GM21619 (cell line): ENCODE measurements at regions not wholly inside any gene's neighbourhood (a gene's known extent, or its start where the extent isn't known, plus 50 kb on each side); places are given as distances from the start of the nearest gene placed in this dataset.
A peak's percentile ranks its signal among the peaks of the same experiment; 100 is the strongest.
"Not testable (repeated sequence)": the region's sequence is repeated elsewhere in the genome, so short reads cannot be mapped to it uniquely, and the experiment has no call there.

Source experiments
- ATAC-seq: cut with Tn5 transposase; IDR thresholded peaks from one replicate; pipeline ENCODE4 v1.9.1; 2021; ENCODE audit not compliant: unreplicated experiment

DNA sequence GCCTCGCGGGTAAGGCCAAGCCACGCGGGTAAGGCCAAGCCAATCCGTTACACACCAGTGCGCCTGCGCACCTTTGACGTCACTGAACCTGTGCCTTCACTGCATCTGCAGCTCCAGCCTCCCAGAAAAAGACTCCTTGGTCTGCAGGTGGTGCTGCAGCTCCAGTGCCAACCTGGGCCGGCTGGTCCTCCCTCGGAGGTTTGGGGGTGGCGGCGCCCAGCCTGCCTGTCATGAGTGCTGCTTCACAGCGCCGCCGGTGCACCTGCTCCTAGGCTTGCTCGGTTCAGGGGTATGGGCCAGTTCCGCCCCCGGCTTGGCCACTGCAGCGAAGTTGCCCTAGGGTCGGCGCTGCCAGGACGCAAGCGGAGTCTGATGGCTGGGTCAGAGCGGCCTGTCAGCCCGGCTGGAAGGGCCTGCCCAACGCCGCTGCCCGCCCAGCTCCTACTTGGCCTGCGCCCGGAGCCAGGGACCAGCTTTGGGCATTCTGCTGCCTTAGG, 146.6 kb downstream of the USP22 start:
- ATAC-seq = no peak

DNA sequence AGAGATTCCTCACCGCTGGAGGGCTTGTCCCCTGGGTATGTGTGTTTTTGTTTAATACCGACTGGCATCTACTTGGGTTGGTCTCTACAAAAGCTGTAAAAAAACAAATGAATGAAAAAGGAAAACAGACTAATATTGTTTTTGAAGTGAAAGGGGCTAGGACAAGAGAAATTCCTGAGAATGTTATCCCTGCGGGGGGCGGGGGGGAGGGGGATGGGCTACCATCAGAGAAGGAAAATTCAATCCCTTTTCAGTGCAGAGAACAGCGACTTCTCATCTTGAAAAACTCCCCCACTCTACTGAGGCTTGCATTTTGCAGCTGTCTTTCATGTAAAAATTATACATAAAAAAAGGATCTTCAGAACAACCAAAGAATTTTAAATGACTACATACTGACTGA, 144.1 kb downstream of the USP22 start:
- ATAC-seq = not testable (repeated sequence)

DNA sequence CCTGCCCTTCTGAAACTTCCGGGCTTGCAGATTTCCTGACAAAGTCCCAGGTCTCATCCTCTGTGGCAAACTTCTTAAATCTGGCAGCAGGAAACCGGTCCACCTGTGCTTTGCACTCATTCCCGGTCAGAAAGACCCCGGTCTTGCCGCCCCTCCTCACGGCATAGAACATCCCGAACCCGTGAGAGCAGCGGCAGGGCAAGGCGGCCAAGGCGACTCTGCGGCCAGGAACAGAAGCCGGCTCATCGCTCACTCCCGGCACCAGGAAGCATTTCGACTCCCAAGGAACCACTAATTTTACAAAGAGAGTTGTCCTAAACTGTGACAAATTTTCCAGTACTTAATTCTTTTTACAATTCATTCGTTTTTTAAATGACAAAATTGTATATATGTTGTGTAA, 140.3 kb downstream of the USP22 start:
- ATAC-seq = not testable (repeated sequence)

DNA sequence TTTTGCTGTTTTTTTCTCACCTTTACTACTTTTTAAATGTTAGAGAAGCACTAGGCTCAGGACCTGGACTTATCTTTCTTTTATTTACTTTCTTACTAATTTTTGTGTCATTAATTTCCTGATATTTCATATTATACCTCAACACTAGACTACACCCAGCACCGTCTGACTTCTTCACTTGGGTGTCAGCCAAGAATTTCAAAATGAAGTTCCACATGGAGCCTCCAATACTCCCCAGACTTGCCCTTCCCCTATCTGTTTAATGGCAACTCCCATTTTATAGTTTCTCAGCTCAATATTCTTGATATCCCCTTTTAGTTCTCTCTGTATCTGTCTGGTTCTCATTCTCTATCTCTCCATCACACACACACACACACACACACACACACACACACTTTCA, 139.3 kb downstream of the USP22 start:
- not testable (repeated sequence) for ATAC-seq

GRCh38 chr17:20908313-20909267, 134.2 kb downstream of the USP22 start:
- ATAC-seq = peak; percentile 93

- no peak for ATAC-seq
These were observed 128.2 kb downstream of the USP22 start for GRCh38 chr17:20914658-20915057.

DNA sequence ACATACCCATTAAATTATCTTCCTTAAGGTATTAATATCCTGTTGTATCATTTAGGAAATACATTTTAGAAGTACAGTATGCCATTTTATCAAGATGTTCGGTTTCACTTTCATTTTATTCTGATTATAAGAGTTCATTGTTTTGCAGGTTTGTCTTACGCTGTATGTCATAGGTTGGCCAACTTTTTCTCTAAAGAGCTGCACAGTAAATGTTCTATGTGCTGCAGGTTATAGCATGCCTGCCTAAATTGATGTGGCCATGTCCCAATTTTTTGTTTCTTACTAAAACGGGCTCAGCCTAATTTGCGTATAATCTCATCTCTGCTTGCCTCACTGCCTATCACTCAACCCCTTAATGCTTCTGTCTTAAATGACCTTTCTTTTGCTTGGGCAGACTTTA, 126.4 kb downstream of the USP22 start:
- ATAC-seq = no peak

- not testable (repeated sequence) for ATAC-seq
These were observed 125.1 kb downstream of the USP22 start for GRCh38 chr17:20917610-20918306.

- no peak for ATAC-seq
These were observed 122.6 kb downstream of the USP22 start for GRCh38 chr17:20920095-20920814.

GRCh38 chr17:20920815-20921199, 122.0 kb downstream of the USP22 start:
- ATAC-seq = no peak

DNA sequence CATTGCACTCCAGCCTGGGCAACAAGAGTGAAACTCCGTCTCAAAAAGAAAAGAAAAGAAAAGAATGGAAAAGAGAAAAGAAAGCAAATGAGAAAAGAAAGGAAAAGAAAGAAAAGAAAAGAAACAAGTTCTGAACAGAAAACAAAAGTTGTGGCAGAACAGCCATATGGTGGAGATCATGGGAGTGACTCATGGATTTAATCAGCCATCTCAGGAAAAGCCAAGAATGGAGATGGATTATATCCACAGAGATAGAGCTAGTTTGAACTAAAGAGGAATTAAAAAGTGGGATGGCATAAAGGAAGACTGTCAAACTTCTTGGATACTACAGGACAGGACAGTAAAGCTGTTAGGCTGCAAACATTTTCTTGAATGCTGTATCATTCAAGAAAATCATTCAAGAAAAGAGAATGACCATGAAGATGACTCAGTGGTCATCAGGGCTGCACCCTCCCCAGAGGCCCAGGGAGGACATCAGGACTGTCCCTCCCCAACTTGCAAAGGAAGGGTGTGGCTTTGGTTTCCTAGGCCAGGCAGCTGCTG, 120.6 kb downstream of the USP22 start:
- no peak for ATAC-seq

DNA sequence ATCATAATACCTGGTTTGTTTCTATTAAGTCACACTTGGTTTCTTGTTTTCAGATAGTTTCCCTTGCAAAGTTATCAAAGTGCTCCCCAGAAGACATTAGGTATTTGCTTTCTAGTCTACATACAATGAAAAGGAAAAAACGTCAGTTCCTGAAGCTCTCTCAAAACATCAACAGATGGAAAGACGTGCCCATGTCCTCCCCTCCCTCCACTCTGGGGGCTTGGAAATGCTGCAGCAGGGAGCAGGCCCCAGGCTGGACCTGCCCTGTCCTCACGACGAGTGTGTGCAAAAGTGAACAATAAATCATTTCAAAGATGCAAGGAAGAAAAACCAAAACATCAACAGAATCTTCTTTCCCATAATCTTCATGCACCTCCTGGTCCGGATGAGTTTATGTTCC, 118.5 kb downstream of the USP22 start:
- ATAC-seq = no peak

- ATAC-seq = no peak
These were observed 117.7 kb downstream of the USP22 start for GRCh38 chr17:20925091-20925490.

DNA sequence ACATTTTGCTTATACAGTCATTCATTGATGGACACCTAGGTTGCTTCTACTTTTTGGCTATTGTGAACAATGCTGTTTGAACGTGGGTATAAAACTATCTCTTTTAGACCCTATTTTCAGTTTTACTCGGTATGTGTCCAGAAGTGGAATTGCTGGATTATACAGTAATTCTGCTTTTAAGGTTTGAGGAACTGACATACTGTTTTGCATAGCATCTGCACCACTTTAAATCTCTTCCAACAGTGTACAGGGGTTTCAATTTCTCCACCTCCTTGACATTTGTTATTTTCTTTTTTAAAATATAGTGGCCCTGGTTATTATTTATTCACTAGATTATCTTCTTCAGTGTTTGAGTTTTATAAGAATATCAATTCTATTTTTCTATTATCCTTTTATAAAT, 116.9 kb downstream of the USP22 start:
- ATAC-seq = no peak

DNA sequence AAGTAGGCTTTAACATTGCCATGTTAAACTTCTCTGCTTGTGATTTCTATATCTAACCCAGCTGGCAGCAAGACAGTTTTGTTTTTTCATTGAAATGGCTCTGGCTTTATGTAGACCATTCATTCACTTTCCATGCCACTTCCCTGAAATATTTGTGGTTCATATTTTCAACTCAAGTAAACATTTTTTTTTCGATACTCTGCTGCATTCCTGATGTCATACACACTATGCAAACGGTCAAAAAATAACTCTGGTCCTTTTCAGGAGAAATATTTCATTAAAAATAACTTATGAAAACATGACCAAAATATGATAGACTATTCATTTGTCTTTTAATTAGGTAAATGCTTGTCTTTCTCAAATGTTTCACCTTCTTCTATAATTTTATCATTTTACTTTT, 116.3 kb downstream of the USP22 start:
- no peak for ATAC-seq

- no peak for ATAC-seq
These were observed 115.4 kb downstream of the USP22 start for GRCh38 chr17:20927308-20927977.

DNA sequence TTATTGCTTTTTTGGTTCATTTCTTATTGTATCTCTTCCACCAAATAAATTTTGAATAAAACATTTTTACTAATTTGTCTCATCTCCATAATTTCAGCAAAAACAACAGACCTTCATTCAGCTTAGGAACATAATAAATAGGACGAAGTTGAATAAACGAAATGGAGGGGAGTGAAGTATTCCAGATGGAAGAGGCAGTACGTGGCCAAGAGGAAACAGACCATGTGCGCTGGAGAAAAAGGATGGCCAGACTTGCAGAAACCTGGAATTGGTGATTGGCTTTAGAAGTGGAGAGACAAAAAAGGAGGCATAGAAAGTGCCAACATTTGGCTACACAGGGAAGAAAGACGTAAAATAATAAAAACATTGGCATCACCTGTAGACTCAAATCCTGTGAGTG, 113.5 kb downstream of the USP22 start:
- no peak for ATAC-seq

GRCh38 chr17:20930081-20930760, 112.6 kb downstream of the USP22 start:
- ATAC-seq = no peak

- not testable (repeated sequence) for ATAC-seq
These were observed 109.8 kb downstream of the USP22 start for GRCh38 chr17:20933040-20933439.

DNA sequence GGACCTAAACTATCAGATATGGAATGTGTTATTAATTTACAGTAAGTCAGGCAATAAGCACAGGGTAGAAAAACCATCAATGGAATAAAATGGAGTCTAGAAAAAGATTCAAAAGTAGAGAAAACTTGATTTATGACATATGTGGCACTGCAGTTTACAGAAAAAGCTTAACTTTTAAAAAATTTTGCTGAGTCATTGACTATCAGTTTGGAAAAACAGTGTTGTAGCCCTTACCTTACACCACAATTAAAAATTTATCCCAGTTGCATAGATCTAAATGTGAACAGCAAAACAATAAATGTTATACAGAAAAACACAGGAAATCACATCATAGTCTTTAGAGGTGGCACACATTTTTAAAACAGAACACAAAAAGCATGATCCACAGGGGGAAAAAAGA, 108.5 kb downstream of the USP22 start:
- no peak for ATAC-seq
